HUDEP-2 (cell line): ENCODE measurements at regions not wholly inside any gene's neighbourhood (a gene's known extent, or its start where the extent isn't known, plus 50 kb on each side); places are given as distances from the start of the nearest gene placed in this dataset.

Source experiments
- DNase-seq, 76 experiments: peaks; one replicate each; lab custom pipeline; 2025; ENCODE audit not compliant: unreplicated experiment in 76 of 76; lab: John Stamatoyannopoulos, UW

GRCh38 chr19:34824686-34825085 is 51.7 kb upstream of the ZNF599 start:
- DNase-seq: no peak
